SH-SY5Y (cell line): ENCODE measurements at regions not wholly inside any gene's neighbourhood (a gene's known extent, or its start where the extent isn't known, plus 50 kb on each side); places are given as distances from the start of the nearest gene placed in this dataset.

ENCODE experiments used
- GATA2 ChIP-seq: IDR thresholded peaks from 2 replicates; pipeline ENCODE4 v1.6.1; 2011; ENCODE audit warnings: mild to moderate bottlenecking, low read depth, low read length
- GATA3 ChIP-seq: IDR thresholded peaks from 2 replicates; pipeline ENCODE4 v1.6.1; 2011; ENCODE audit warnings: low read depth, mild to moderate bottlenecking, low read length, moderate library complexity

DNA sequence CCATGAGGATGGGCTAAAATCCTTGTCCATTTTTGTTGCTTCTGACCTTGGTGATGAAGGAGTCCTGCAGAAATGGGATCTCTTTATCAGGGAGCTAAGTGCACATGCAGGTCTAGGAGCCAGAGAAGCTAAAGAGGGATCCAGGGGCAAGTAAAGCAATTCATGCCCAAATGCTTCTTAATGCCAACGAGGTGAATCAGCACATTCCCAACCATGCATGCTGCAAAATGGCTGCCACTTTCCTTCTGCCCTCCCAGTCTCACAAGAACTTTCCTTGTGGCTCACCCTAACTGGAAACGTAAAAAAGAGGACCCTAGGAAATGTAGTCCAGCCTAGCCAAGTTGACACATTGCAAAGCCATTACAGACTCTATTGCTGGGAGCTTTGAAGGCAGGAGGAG is 298.4 kb downstream of the MAFB start:
- TF ChIP-seq GATA2: no peak
- TF ChIP-seq GATA3: no peak
